OCI-LY1 (cell line): ENCODE measurements at regions not wholly inside any gene's neighbourhood (a gene's known extent, or its start where the extent isn't known, plus 50 kb on each side); places are given as distances from the start of the nearest gene placed in this dataset.

ENCODE experiments used
- EZH2 ChIP-seq: fragments of 200-600 bp; sonication (generic), shearing (Covaris generic); IDR thresholded peaks from 2 replicates; pipeline ENCODE4 v1.8.0; 2017; ENCODE audit warnings: borderline replicate concordance, mixed run types, mild to moderate bottlenecking, antibody characterized with exemption, low read length, moderate library complexity, mixed read lengths
- TF ChIP-seq, protein P1 (sequence below): fragments of 200-600 bp; sonication (generic), shearing (Covaris generic); IDR thresholded peaks from 2 replicates; pipeline ENCODE4 v1.5.1; 2017; ENCODE audit warnings: mild to moderate bottlenecking, antibody characterized with exemption, low read length, moderate library complexity, mixed read lengths

DNA sequence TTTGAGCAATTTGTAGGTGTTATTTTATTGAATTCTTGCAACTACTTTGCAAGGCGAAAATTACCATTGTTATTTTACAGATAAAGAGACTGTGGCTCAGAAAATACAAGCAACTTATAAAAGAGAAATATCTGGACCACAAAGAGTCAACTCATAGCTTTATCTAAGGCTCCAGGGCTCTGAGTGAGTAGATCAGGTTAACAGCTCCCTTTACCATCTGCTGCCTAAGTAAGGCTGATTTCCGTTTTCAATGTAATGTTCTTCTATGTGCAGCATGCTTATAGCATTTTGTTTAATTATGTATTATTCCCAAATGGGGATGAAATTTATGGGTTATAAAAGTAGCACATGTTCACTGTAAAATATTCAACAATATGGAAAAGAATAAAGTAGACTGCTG, 299.1 kb upstream of the TNP1 start:
- TF ChIP-seq, protein P1, sequence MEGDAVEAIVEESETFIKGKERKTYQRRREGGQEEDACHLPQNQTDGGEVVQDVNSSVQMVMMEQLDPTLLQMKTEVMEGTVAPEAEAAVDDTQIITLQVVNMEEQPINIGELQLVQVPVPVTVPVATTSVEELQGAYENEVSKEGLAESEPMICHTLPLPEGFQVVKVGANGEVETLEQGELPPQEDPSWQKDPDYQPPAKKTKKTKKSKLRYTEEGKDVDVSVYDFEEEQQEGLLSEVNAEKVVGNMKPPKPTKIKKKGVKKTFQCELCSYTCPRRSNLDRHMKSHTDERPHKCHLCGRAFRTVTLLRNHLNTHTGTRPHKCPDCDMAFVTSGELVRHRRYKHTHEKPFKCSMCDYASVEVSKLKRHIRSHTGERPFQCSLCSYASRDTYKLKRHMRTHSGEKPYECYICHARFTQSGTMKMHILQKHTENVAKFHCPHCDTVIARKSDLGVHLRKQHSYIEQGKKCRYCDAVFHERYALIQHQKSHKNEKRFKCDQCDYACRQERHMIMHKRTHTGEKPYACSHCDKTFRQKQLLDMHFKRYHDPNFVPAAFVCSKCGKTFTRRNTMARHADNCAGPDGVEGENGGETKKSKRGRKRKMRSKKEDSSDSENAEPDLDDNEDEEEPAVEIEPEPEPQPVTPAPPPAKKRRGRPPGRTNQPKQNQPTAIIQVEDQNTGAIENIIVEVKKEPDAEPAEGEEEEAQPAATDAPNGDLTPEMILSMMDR = no peak
- no peak for TF ChIP-seq EZH2
